HG03066 (cell line): ENCODE measurements at regions not wholly inside any gene's neighbourhood (a gene's known extent, or its start where the extent isn't known, plus 50 kb on each side); places are given as distances from the start of the nearest gene placed in this dataset.
"Not testable (repeated sequence)": the region's sequence is repeated elsewhere in the genome, so short reads cannot be mapped to it uniquely, and the experiment has no call there.

Experiments used
- ATAC-seq: cut with Tn5 transposase; IDR thresholded peaks from one replicate; pipeline ENCODE4 v1.9.1; 2021; ENCODE audit warnings: low read depth; ENCODE audit not compliant: unreplicated experiment

GRCh38 chr2:215863687-215864086, 149.7 kb downstream of the MREG start:
- ATAC-seq, result no peak

- ATAC-seq, result no peak
These were observed 151.0 kb downstream of the MREG start for GRCh38 chr2:215862351-215862771.

- ATAC-seq, result no peak
These were observed 151.6 kb downstream of the MREG start for GRCh38 chr2:215861607-215862350.

- ATAC-seq, result no peak
These were observed 157.3 kb downstream of the MREG start for GRCh38 chr2:215856080-215856479.

- not testable (repeated sequence) for ATAC-seq
These were observed 158.0 kb downstream of the MREG start for GRCh38 chr2:215855308-215855707.

- no peak for ATAC-seq
These were observed 159.3 kb downstream of the MREG start for GRCh38 chr2:215854008-215854407.

GRCh38 chr2:215851696-215852095, 161.7 kb downstream of the MREG start:
- ATAC-seq, result no peak

GRCh38 chr2:215851082-215851481, 162.3 kb downstream of the MREG start:
- ATAC-seq, result no peak

GRCh38 chr2:215850380-215850779, 163.0 kb downstream of the MREG start:
- no peak for ATAC-seq

- ATAC-seq, result no peak
These were observed 163.6 kb downstream of the MREG start for GRCh38 chr2:215849771-215850170.

- no peak for ATAC-seq
These were observed 164.7 kb downstream of the MREG start for GRCh38 chr2:215848698-215849097.

- ATAC-seq, result no peak
These were observed 165.2 kb downstream of the MREG start for GRCh38 chr2:215848146-215848545.

- no peak for ATAC-seq
These were observed 165.6 kb downstream of the MREG start for GRCh38 chr2:215847718-215848117.

- no peak for ATAC-seq
These were observed 166.3 kb downstream of the MREG start for GRCh38 chr2:215847056-215847455.

GRCh38 chr2:215845839-215846586, 167.3 kb downstream of the MREG start:
- ATAC-seq, result no peak

- no peak for ATAC-seq
These were observed 169.8 kb downstream of the MREG start for GRCh38 chr2:215843579-215843978.

GRCh38 chr2:215841175-215841816, 172.1 kb downstream of the MREG start:
- peak; percentile 5 for ATAC-seq

GRCh38 chr2:215839816-215840215, 173.5 kb downstream of the MREG start:
- ATAC-seq, result no peak

- ATAC-seq, result no peak
These were observed 174.0 kb downstream of the MREG start for GRCh38 chr2:215839309-215839708.

- ATAC-seq, result no peak
These were observed 176.5 kb downstream of the MREG start for GRCh38 chr2:215836881-215837280.

- no peak for ATAC-seq
These were observed 177.7 kb downstream of the MREG start for GRCh38 chr2:215835657-215836056.
